DLD1 (cell line): ENCODE measurements at regions not wholly inside any gene's neighbourhood (a gene's known extent, or its start where the extent isn't known, plus 50 kb on each side); places are given as distances from the start of the nearest gene placed in this dataset.

ENCODE experiments used
- in situ Hi-C: cut with HindIII; loops from 2 replicates; pipeline ENCODE4 v1.10.0; 2017; ENCODE audit warnings: low sequenced_read_pairs

DNA sequence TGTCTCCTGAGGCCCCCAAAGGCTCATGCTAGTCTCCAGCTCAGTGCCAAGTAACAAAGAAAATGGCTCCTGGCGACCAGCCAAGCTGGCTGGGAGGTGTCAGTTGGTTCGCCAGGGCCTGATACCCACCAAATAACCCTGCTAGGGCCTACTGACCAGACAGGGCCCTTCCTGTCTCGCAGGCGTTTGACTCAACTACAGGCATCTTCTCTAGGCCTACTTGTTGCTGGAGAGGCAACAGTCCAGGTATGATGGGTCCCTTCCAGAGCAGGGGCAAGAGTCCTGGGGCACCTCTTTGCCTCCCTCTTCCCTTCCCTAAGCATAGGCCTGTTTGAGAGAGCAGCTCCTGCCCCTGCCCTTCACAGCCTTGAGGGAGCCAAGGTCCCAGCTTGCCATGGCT lies 147.9 kb upstream of the VANGL1 start:
- in situ Hi-C loops, result no loop called here

DNA sequence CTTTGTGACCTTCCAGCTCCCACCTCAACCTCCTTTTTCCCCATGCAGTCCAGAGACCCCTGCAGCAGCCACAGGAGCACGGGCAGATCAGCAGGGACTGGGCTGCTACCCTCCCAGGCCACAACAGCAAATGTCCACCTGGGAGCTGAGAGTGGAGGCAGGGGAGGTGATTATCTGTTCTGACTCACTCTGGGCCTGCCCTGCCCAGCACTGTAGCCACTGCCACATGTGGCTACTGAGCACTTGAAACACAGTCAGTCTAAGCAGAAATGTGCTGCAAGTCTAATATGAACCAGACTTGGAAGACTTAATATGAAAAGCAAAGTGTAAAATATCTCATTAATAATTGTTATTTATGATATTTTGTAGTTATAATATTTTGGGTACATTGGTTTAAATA lies 148.9 kb upstream of the VANGL1 start:
- in situ Hi-C loops, result no loop called here

DNA sequence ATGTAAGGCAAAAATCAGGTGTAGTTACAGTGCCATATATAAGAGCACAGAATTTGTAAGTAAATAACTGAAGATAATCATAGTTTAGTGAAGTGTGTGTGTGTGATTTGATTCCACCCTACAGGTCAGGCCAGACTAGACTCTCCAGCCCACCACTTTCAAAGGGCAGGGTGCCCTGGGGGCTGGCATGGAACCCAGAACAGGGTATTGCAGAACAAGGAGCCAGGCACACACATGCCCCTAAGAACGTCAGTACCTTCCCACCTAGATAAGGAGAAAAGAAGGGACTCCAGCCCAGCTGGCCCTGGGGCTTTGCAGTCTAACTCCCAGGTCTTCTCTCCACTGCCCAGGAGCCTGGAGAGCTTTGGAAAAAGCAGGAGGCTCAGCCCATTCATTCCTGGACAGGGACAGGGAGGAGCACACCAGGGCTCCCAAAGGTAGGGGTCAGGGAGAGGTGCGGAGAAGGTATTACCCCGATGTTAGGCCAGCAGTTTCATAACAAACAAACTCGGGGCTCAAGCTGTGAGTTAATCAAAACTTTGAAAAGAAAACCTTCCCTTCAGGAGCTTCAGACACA lies 149.7 kb upstream of the VANGL1 start:
- in situ Hi-C loops, result no loop called here

DNA sequence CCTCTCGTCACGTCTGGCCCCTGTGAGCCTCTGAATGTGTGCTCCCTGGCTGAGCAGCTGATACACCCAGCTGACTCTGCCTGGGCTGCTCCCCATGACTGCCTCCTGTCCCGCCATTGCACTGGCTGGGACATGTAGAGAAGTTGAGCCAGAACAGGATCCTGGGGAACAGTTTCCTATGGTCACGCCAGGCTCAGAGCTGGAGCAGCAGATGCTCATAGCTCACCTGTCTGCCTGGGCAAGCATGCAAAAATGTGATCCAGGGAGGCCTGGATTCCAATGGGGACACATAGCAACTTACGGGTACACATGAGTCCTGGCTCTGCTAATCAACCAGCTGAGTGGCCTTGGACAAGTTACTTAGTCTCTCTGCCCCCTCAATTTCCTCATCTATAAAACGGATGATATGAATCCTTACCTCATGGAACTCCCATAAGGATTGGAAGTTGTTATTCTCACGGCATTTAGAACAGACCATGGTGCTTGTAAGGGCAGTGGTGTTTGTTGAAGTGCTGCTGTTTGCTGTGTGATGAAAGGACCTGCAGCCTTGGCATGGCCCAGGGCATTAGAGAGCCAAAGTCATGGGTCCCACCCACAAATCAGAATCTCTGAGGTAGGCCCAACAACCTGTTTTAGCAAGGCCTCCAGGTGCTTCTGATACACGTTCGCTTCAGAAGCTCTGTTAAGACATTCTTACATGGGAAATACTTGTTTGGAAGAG lies 150.3 kb upstream of the VANGL1 start:
- in situ Hi-C loops, result no loop called here

DNA sequence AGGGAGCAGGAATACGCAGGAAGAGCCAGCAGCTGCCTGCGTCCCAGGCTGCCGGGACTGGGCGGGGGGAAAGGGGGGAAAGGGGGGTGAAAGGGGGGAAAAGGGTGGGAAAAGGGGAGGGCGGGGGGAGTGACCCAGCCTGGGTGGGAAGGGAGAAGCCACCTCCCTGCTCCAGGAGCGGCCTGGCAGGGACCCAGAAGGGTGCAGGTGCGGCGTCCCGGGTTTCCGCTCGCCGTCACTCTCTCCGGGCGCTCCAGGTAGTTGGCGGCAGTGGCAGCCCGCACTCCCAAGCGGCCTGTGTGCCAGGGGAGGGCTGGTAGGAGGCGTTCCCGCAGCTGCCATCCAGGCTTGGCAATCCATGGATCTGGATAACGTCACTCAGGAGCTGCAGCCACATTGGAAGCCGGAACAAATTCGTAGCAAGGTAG lies 141.0 kb upstream of the NGF start:
- in situ Hi-C loops, result no loop called here

DNA sequence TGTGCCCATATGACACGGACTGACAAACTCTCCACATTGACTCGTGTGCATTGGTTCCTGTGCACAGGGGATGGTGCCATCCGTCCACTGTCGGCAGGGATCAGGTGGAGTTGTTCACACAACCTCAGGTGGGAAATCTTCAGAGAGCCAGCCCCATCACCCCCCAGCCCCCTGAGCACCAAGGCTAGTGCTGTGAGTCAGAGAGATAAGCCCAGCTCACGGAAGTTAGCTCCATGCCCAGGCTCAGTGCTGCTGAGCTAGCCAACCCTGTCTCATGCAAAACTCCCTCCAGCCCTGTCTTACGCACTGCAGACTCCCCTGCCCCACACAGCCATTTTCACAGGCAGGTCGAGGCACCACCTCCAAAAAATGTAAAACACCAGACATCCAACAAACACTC lies 139.0 kb upstream of the NGF start:
- in situ Hi-C loops, result no loop called here

DNA sequence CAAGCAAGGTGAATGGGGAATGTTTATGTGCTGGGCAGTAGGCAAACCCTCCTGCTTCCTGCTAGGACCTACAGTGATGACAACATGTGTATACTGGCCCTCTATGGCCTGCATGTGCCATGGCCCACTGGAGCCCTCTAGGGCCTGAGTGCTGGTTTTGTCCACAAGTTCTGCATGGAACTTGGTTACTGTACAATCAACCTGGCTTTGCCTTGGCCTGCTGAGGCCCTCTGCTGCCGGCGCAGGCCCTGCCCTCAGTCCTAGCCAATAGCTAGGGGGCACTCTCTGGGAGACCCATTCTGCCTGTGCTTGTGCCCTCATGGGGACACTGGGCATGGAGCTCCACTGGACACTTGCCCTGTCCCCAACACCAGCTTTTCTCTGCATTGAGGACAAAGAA lies 138.6 kb upstream of the NGF start:
- in situ Hi-C loops, result no loop called here

DNA sequence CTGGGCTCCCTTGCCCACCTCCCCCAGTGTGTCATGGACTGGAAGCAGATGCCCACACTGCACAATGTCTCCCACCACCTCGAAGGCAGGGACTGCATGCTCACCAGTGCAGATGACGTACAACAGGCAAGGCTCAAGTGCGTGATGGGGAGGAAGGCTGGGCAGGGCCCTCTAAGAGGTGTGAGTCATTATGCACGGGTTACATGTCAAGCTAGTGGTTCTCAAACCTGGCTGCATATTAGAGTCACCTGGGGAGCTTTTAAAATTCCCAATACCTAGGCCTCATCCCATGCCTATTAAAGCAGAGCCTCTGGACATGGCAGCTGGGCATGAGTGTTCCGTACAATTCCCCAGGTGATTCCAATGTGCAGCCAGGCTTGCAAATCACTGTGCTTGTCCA lies 137.9 kb upstream of the NGF start:
- in situ Hi-C loops, result no loop called here

DNA sequence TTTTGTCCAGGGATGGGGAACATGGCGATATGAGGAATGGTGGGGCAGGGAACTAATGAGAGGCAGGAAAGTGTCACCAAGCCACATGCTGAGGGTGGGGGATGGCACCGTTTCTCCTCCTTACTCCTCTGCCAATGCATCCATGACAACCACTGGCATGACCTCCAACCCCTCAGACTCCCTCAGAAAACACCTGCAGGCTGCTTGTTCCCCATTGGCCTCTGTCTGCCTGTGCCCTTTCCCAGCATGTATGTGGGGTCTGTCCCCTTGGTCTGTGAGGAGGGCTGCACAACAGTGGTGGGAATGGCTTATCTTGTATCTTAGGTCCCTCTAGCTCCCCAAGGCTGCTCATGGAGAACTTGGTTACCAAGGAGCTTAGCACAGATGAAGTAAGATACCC lies 137.2 kb upstream of the NGF start:
- in situ Hi-C loops, result no loop called here

DNA sequence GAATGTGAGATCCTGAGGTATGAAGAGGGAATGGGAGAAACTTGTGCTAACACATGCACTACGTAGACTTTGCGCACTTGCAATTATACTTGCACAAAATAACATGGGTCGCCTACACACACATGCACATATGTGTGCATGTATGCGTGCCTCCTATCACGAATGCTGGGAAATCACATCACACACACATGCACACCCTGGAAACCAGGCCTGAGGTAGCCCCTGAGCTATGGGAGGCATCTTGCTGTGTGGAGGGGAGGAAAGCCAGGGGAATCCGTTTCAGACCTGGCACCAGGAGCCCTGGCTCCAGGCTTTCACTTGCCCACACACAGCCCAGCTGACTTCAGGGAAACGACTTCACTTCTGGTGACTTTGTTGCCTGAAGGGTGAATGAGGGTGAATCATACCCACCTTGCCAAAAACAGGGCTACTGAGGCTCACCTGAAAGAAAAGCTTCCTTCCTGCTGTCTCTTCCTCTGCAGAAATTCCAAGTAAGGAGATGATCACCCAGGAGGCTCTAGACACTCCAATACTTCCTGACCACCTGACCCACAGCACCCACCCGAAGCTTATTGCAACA lies 136.0 kb upstream of the NGF start:
- in situ Hi-C loops, result loop anchor here (25.0 kb wide), 1 partner anchor 113 kb away; no protein-coding TSS in a partner anchor

DNA sequence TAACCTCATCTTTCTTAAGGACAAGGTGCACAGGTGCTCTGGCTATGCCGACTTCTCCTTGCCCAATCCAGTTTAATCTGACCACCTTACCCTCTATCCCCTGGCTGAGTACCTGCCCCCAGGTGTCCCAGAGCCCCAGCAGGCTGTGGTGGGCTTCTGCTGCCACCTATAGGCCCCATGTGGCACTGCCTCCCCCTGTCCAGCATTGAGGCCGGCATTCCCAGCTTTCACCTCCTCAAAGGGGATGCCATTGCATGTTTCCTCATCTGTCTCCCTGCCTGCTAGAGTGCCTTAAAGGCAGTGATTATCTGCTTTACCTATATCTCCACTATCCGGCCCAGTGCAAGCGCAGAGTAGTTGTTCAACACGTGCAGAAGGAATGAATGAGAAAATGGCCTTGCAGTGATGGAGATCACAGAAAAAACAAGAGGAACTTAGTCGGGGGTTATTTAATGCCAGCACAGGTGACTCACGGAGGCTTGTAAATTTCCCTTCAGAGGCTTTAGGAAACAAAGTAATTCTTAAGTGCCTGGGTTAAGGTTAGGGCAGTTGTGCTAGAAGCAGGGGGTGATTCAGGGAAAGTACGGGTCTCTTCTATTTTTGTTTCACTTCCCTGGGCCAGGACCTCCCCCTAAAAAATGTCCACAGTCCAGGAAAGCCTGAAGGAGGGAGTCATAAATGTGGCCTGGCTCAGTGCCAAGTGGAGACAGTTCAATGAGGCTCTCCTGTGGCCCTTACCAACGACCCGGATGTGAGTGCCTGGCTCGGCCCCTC lies 131.8 kb upstream of the NGF start:
- in situ Hi-C loops, result loop anchor here (5.0 to 25.0 kb wide), 3 partner anchors 117 to 475 kb away; no protein-coding TSS in a partner anchor

DNA sequence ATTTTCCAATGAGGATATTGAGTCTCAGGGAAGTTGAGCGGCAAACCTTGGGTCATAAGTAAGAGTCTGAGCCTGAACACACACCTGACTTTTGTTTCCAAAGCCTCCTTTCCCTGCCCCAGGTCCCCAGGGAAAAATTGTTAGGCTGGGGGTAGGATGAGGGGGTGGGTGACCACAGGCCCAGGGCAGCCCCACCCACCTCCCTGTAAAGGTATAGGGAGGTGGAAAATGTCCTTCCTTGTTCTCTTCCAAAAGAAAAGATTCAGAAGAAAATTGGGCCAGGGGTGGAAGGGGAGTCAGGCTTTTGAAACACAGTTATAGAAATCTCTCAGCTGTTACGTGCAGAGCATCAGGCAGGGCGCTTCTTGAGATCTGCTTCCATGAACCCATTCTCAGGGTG lies 129.7 kb upstream of the NGF start:
- in situ Hi-C loops, result loop anchor here (5.0 to 25.0 kb wide), 3 partner anchors 120 to 473 kb away; no protein-coding TSS in a partner anchor

DNA sequence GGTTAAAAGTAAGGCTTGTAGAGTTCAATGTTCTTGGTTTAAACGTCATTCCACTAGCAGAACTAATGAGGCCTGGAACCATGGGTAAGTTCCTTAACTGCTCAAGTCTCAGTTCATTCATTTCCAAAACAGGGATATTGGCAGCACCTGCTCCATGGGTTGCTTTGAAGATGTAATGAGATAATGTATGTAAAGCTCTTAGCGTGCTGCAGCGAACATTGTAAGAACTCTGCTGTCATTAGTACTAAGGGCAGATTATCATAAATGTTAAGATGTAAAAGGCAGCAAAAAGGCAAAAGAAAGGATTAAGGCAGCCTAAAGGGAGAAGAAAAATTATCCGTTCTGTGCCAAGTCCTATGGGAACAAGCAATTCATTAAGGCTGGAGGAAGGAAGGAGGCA lies 129.1 kb upstream of the NGF start:
- in situ Hi-C loops, result loop anchor here (5.0 to 25.0 kb wide), 3 partner anchors 120 to 472 kb away; no protein-coding TSS in a partner anchor

DNA sequence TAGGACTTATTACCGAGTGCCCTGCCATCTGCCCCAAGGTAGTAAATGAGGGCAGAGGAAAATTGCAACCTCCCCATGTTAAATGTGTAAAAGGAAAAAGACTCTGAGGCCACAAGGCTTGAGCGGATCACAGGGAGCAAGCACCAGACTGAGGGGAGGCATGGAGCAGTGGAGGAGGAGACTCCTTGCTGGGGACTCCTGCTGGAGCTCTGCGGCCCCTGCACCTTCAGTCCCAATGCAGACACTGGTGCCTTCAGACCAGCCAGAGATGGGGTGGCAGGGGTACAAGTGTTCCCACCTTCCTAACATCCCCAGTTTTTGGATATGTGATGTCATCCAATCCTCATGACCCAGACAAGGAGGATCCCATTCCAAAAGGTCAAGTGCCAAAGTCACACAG lies 128.4 kb upstream of the NGF start:
- in situ Hi-C loops, result loop anchor here (5.0 to 25.0 kb wide), 3 partner anchors 121 to 472 kb away; no protein-coding TSS in a partner anchor

DNA sequence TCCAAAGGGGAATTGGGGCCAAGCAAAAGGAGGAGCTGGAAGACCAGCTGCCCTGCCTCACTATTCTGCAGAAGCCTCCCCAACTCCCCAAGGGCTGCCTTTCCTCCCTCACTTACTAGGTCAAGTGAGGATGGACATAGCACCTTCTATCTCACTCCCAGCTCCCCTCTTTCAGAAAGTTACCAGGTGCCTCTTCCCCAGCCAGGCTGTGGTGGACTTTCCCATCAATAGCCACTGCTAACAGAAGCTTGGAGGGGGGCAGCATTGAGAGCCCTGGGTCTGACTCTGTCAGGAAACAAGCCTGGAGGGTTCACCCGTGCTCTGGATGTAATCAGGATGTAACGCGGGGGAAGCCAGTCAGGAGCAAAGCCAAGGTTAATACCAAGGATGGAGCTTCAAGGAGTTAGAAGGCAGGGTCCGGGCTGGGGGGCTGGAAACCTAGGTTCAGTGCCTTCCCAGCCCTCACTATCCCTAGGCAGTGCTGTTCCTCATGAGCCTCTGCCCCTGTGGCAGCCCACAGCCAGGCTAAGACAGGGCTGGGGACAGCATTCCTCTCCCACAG lies 127.8 kb upstream of the NGF start:
- in situ Hi-C loops, result loop anchor here (5.0 to 25.0 kb wide), 3 partner anchors 121 to 471 kb away; no protein-coding TSS in a partner anchor

DNA sequence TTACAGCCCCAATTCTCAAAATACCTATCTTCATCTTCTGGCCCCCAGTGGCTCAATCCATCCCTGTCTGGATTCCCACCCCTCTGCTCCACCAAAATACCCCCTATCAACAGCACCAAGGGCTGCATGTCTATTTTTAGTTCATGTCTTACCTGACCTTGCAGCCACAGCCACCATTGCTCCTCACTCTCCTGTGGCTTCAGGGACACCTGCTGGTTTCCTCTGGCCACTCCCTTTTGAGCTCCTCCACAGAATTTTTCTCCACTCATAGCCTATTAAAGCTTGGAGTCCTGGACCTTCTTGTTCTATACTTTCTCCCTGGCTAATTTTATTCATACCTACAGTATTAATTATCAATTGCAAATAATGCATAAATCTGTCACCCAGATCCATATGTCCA lies 125.3 kb upstream of the NGF start:
- in situ Hi-C loops, result loop anchor here (10.0 to 25.0 kb wide), 2 partner anchors 124 to 469 kb away; no protein-coding TSS in a partner anchor

DNA sequence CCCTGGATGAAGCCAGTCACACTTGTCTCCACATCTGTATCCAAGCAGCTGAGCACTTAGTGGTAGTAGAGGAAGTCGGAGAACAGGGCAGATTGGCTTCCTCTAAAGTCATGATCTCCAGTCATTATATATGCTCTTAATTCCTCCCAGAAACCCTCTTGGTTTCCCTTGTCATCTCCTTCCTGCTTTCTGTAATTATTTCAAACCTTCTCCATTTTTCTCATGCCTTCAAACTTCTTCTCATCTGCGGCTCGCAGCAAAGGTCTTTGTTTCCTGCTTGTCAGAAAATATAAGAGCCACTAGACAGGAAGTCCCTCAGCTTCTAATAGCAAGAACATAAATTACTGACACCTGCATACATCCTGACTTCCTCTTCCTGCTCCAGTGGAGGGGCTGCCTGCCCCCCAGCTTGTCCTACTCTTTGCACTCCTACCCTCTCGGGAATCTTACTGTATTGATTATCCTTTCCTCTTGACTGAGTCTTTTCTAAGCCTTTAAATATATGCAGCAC lies 124.6 kb upstream of the NGF start:
- in situ Hi-C loops, result loop anchor here (10.0 to 25.0 kb wide), 2 partner anchors 125 to 468 kb away; no protein-coding TSS in a partner anchor

DNA sequence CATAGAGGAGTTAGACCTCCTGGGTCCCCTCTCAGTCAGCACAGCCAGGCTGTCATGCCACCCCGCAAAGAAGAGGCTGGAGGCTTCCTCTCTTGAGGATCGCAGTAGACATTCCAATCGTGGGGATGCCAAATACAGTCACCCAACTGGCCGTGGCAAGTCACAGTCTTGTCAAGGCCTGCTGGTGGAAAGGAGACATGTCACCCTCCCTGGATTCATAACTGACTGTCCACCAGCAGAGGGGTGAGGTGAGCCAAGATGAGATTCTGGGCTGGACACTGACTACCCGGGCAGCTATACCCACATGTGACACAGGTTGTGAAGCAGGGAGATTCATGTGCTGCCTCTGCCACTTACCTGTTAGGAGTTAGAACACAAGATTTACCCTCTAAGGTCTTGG lies 123.5 kb upstream of the NGF start:
- in situ Hi-C loops, result loop anchor here (10.0 to 25.0 kb wide), 2 partner anchors 126 to 467 kb away; no protein-coding TSS in a partner anchor

DNA sequence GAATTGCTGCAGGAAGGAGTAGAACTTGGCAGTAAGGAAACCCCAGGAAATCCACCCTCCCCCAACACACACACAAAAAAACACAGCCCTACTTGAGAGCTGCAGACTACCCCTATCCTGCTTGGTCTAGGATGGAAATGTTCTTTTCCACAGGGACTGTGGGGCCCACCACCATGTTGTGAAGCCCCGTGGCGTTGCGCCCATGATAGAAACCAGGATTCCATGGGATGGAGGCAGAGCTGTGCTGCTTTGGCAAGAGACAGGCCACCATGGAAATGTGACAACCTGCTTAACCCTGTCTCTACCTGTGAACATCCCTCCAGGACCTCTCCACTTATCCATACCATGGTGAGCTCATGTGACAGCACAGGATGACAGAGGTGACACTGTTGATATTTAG lies 121.1 kb upstream of the NGF start:
- in situ Hi-C loops, result loop anchor here (25.0 kb wide), 1 partner anchor 128 kb away; no protein-coding TSS in a partner anchor

DNA sequence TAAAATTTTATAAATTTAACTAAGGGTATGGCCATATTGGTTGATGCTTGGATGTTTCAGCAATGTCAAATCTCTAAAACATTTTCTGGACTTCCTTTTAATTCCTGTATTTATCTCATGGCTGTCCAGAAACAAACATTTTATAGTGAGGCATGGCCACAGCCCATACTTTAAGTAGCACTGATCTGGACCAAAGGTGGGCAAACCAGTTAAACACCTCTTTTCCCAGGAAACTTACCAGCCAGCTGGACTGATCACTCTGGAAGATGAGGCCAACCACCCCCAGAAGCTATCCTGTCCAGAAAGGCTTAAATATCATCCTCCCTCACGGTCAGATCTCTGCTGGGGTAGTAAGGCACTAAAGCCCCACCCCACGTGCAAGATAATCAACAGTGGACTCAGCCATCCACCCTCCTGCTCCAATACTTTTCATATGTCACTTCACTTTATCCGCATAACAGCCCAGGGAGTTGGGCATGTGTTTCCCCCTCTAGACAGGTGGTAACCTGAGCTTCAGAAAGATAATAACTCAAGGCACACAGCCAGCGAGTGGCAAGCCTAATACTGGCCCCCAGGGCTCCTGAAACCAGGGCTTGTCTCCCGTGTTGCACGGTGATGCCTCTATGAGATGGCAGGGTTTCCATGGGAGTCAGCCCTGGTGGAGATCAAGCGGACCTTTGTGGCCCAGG lies 120.5 kb upstream of the NGF start:
- in situ Hi-C loops, result loop anchor here (25.0 kb wide), 1 partner anchor 129 kb away; no protein-coding TSS in a partner anchor
